Spinal cord (tissue), 9 donors: ENCODE measurements at regions not wholly inside any gene's neighbourhood (a gene's known extent, or its start where the extent isn't known, plus 50 kb on each side); places are given as distances from the start of the nearest gene placed in this dataset.
"Not testable (repeated sequence)": the region's sequence is repeated elsewhere in the genome, so short reads cannot be mapped to it uniquely, and the experiment has no call there.

Experiments
- DNase-seq, 6 donors: peaks; one replicate each; pipeline versions ENCODE4 v3.0.0 to v3.0.0-alpha.2; 2013 to 2015; ENCODE audit warnings: low spot score in 6 of 6, low read depth in 4 of 6
- H3K27ac ChIP-seq: one replicate; pipeline ENCODE4 v1.5.1; 2013; ENCODE audit warnings: low read depth, low read length, control low read depth
- H3K27me3 ChIP-seq: one replicate; pipeline ENCODE4 v1.6.1; 2013; ENCODE audit warnings: low read length; ENCODE audit not compliant: control insufficient read depth, insufficient read depth
- H3K36me3 ChIP-seq: one replicate; pipeline ENCODE4 v1.6.1; 2013; ENCODE audit warnings: low read length; ENCODE audit not compliant: control insufficient read depth, insufficient read depth
- H3K4me1 ChIP-seq: one replicate; pipeline ENCODE4 v1.6.1; 2013; ENCODE audit warnings: low read length; ENCODE audit not compliant: control insufficient read depth, insufficient read depth
- H3K4me3 ChIP-seq: one replicate; pipeline ENCODE4 v1.5.1; 2013; ENCODE audit warnings: low read depth, low read length, control low read depth
- H3K9me3 ChIP-seq: one replicate; pipeline ENCODE4 v1.6.1; 2013; ENCODE audit warnings: low read length; ENCODE audit not compliant: control insufficient read depth, insufficient read depth
- WGBS: methylation state at CpG from one replicate; pipeline ENCODE4 v1.1.5; 2013; ENCODE audit warnings: missing lambda C conversion rate; ENCODE audit not compliant: insufficient coverage; 5-methylcytosine and 5-hydroxymethylcytosine counted together
- donor health status: healthy.

DNA sequence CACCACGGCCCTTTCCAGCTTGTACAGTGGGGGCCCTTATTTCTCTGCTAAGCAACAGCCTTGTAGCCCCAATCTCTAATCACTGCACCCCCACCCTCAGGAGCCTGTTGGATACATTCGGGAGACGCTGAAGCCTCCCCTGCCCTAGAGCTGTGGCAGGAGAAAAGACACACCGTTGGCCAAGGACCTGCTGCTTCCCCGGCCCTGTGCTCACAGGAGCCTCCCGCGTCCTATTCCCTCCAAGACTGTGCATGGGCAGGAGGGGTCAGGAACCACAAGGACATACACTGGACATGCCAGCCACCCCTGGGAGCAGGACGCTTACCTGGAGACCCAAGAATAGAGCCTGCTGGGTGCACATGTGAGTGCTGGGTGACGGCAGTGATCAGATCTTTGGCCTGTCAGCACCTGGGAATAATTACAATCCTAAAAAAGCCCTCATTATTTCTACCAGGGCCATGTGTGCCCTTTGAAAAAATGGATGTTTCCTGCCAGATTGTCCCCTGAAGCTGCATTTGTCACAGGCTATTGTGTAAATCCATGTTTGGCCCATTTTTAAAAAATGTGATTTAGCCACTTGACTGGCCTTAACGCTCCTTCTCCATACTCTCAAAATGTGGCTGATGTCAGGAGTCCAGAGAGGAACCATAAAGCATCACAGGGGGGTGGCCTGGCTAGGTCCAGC is 590.6 kb downstream of the MATN1 start:
- H3K36me3 ChIP-seq: no peaks in the 10 kb centered on the region
- 84% methylated on average over 9 of the region's 10 CpGs for WGBS
- H3K4me3 ChIP-seq: no peak overlapping the region
- H3K4me1 ChIP-seq: no peaks in the 10 kb centered on the region
- H3K27ac ChIP-seq: no peak overlapping the region
- no peaks in the 10 kb centered on the region for H3K9me3 ChIP-seq
- no peak for DNase-seq
- no peaks in the 10 kb centered on the region for H3K27me3 ChIP-seq

DNA sequence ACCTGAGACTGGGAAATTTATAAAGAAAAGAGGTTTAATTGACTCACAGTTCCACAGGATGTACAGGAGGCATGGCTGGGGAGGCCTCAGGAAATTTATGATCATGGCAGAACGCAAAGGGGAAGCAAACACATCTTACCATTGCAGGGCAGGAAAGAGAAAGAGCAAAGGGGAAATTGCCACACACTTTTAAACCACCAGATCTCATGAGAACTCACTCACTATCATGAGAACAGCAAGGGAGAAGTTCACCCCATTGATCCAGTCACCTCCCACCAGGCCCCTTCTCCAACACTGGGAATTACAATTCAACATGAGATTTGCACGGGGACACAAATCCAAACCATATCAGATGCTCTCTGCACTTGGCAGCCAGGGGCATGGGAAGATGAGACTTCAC is 592.8 kb downstream of the MATN1 start:
- DNase-seq, H3K27ac ChIP-seq: not testable (repeated sequence)
- WGBS: 60% methylated on average over 1 of the region's 2 CpGs

GRCh38 chr1:30130099-30130498 is 593.3 kb downstream of the MATN1 start:
- H3K4me1 ChIP-seq: no peaks in the 10 kb centered on the region
- H3K27me3 ChIP-seq: no peaks in the 10 kb centered on the region
- 89% methylated on average over 1 of the region's 4 CpGs for WGBS
- H3K4me3 ChIP-seq: no peak overlapping the region
- no peaks in the 10 kb centered on the region for H3K36me3 ChIP-seq
- H3K9me3 ChIP-seq: no peaks in the 10 kb centered on the region
- H3K27ac ChIP-seq: no peak overlapping the region
- DNase-seq: no peak

More for the DNA sequence above, 592.8 kb downstream of the MATN1 start:
- H3K36me3 ChIP-seq, H3K4me1 ChIP-seq, H3K27me3 ChIP-seq, H3K9me3 ChIP-seq, H3K4me3 ChIP-seq: not testable (repeated sequence)

DNA sequence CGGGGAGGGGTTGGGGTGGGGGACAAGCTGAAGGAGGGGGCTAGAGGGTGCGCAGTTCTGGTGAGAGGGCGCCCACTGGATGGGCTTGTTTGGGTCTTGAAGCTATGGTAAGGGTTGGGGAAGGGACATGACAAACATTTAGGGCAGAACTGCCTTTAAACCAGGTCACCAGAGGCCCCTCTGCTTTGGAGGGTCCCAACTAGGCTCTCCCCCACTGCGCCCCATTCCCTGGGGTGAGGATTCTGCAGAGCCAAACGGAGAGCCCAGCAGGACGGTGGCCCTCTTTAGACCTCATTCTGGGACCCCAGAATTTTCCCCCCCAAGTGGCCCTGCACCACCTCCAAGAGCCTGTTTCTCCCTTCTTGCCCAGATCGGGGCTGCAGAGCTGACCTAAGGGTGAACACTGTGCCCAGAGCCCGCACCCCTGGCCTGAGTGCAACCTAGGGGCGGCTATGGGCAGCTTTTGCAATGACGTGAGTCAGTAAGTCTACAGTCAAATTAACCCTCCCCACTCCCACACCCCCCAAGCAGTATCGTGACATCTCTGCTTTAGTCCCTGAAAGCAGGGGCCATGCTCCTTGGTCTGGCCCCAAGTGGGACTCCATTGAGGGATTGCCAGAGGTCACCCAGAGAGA is 593.8 kb downstream of the MATN1 start:
- no peak for DNase-seq
- Histone ChIP-seq H3K4me1 (no peaks in the 10 kb centered on the region), H3K27ac (no peak overlapping the region), H3K36me3 (no peaks in the 10 kb centered on the region), H3K9me3 (no peaks in the 10 kb centered on the region), H3K4me3 (no peak overlapping the region), H3K27me3 (no peaks in the 10 kb centered on the region)
- WGBS: 92% methylated on average over 7 of the region's 11 CpGs

DNA sequence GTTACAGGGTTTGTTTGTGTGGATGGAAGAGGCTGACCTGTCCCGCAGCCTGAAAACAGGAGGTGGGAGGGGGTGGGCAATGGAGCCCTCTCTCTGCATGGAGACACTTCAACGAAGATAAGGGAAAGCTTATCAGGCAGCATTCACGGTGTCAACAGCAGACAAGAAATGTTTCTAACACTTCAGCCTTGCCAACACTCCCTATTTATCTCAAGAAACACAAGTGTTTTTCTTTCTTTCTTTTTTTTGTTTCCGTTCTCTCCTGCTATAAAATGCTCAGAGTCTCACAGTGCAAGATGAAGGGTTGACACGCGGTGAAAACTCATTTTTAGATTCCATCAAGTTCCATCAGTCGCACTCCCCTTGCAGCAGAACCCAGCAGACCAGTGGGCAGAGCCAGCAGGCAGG is 594.4 kb downstream of the MATN1 start:
- H3K4me1 ChIP-seq: no peaks in the 10 kb centered on the region
- peak in 1 of 6 donors; percentile 53 for DNase-seq
- WGBS: 67% methylated on average over 4 of the region's 7 CpGs

GRCh38 chr1:30126848-30127247 is 596.5 kb downstream of the MATN1 start:
- no peak overlapping the region for H3K27ac ChIP-seq
- H3K9me3 ChIP-seq: no peaks in the 10 kb centered on the region
- no peaks in the 10 kb centered on the region for H3K36me3 ChIP-seq
- no peaks in the 10 kb centered on the region for H3K27me3 ChIP-seq
- no peak overlapping the region for H3K4me3 ChIP-seq
- no peaks in the 10 kb centered on the region for H3K4me1 ChIP-seq
- WGBS: no CpG with 5 or more reads among the region's 2 CpGs
- peak in 1 of 6 donors; percentile 71 for DNase-seq

More for the DNA sequence above, 594.4 kb downstream of the MATN1 start:
- Histone ChIP-seq H3K9me3 (no peaks in the 10 kb centered on the region), H3K27me3 (no peaks in the 10 kb centered on the region), H3K36me3 (no peaks in the 10 kb centered on the region), H3K27ac (no peak overlapping the region), H3K4me3 (no peak overlapping the region)

- Histone ChIP-seq H3K36me3 (no peaks in the 10 kb centered on the region), H3K4me1 (no peaks in the 10 kb centered on the region), H3K27me3 (no peaks in the 10 kb centered on the region), H3K27ac (no peak overlapping the region), H3K9me3 (no peaks in the 10 kb centered on the region), H3K4me3 (no peak overlapping the region)
- no peak for DNase-seq
- WGBS: 50% methylated on average over 2 of the region's 3 CpGs
Measured at GRCh38 chr1:30125821-30126170, 597.6 kb downstream of the MATN1 start.

GRCh38 chr1:30125021-30125820 is 598.2 kb downstream of the MATN1 start:
- no peak overlapping the region for H3K4me3 ChIP-seq
- no peaks in the 10 kb centered on the region for H3K9me3 ChIP-seq
- H3K36me3 ChIP-seq: no peaks in the 10 kb centered on the region
- no peak overlapping the region for H3K27ac ChIP-seq
- H3K27me3 ChIP-seq: no peaks in the 10 kb centered on the region
- H3K4me1 ChIP-seq: no peaks in the 10 kb centered on the region
- WGBS: 62% methylated on average over 5 of the region's 8 CpGs
- DNase-seq: peak in 1 of 6 donors; percentile 53

DNA sequence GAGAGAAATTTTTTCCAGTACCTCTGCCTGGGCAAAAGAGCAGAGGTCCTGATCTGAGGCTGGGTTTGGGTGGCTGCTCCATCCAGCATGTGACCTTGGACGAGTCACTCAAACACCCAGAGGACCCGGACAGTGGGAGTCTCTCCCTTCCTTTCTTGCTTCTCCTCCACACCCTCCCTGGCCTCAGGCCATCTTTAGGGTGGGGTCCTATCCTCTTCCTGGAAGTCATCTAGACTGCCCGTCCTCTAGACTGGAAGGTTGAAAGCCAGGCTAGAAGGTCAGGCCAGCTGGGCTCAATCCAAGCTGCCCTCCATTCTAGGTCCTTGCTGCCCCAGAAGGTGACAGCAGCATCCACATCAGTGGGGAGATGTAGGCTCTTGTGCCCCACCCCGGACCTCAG is 599.5 kb downstream of the MATN1 start:
- H3K27me3 ChIP-seq: no peaks in the 10 kb centered on the region
- H3K36me3 ChIP-seq: no peaks in the 10 kb centered on the region
- DNase-seq: no peak
- H3K27ac ChIP-seq: no peak overlapping the region
- no peaks in the 10 kb centered on the region for H3K9me3 ChIP-seq
- no peaks in the 10 kb centered on the region for H3K4me1 ChIP-seq
- 90% methylated on average over 3 of the region's 4 CpGs for WGBS
- no peak overlapping the region for H3K4me3 ChIP-seq
